ENCODE measurements at regions not wholly inside any gene's neighbourhood (a gene's known extent, or its start where the extent isn't known, plus 50 kb on each side); places are given as distances from the start of the nearest gene placed in this dataset.

DNA sequence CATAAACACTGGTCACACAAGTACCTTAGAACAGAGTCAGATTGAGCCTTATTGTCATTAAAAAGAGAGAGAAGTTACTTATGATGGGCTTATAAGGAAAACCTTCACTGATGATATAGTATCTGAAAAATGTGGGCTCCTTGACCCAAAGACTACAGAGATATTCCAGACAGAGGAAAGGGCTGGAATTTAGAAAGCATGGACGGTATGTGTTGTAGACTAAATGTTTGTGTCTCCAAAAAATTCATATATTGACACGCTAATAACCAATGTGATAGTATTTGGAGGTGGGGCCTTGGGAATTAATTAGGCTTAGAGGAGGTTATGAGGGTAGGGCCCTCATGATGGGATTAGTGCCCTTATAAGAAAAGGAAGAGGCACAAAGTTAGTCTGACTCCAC is 61.0 kb upstream of the DAZL start:
- no peak overlapping the region for H3K27ac Mint-ChIP-seq (ENCODE audit: unreplicated experiment)
- no peak overlapping the region for H3K4me3 Mint-ChIP-seq (ENCODE audit: unreplicated experiment)
- no peak for TF ChIP-seq CTCF (IDR thresholded peaks at IDR 0.05; ENCODE audit: unreplicated experiment)
- no peaks in the 10 kb centered on the region for H3K9me3 Mint-ChIP-seq (ENCODE audit: unreplicated experiment)
- peaks cover 4% of the 10 kb centered on the region for H3K27me3 Mint-ChIP-seq (ENCODE audit: unreplicated experiment)
- peaks cover 5% of the 10 kb centered on the region for H3K36me3 Mint-ChIP-seq (ENCODE audit: low read depth, unreplicated experiment)
- no peak for DNase-seq (ENCODE audit: low spot score)
- peaks cover 10% of the 10 kb centered on the region for H3K4me1 Mint-ChIP-seq (ENCODE audit: unreplicated experiment)

GRCh38 chr3:16667633-16668032 is 62.4 kb upstream of the DAZL start:
- Mint-ChIP-seq H3K4me1 (ENCODE audit: unreplicated experiment) (peaks cover 10% of the 10 kb centered on the region), H3K4me3 (ENCODE audit: unreplicated experiment) (no peak overlapping the region), H3K9me3 (ENCODE audit: unreplicated experiment) (no peaks in the 10 kb centered on the region), H3K36me3 (ENCODE audit: low read depth, unreplicated experiment) (peaks cover 5% of the 10 kb centered on the region), H3K27ac (ENCODE audit: unreplicated experiment) (no peak overlapping the region), H3K27me3 (ENCODE audit: unreplicated experiment) (peaks cover 4% of the 10 kb centered on the region)
- TF ChIP-seq CTCF (IDR thresholded peaks at IDR 0.05; ENCODE audit: unreplicated experiment) = no peak
- DNase-seq (ENCODE audit: low spot score) = no peak

DNA sequence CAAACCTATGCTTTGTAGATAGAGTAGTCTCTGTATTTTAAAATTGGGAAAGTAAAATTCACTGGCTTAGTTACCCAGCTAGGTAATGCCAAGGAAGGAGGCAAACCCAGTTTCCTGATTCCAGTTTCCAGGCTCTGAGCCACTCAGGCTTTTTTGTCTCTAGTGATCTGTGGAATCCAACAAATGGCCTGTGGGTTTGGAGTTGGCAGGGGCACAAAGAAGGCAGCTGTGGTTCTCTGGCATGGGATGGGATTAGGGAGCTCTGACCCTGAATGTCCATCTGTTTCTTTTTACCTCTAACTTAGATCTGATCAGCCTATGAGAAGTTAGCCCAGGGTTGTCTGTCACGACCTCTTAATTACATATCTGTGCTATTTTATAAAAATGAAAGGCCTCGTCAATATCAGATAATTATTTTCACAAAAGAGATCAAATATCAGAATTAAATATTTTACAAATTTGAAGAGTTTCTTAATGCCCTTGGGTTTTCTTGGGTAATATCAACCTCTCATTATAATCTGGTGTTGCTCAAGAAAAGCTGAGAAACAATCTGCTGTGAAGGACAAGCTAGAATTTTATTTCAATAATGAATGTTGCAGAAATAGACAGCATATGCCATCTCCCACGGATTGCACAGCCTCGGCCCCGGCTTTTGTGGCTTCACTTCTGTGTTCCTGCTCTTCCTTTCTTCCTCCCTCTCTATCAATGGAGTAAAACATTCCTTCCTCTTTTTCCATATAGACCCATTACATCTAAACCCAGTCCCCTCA is 63.7 kb upstream of the DAZL start:
- no peak overlapping the region for H3K4me3 Mint-ChIP-seq (ENCODE audit: unreplicated experiment)
- TF ChIP-seq CTCF (IDR thresholded peaks at IDR 0.05; ENCODE audit: unreplicated experiment) = no peak
- no peak overlapping the region for H3K27ac Mint-ChIP-seq (ENCODE audit: unreplicated experiment)
- no peaks in the 10 kb centered on the region for H3K9me3 Mint-ChIP-seq (ENCODE audit: unreplicated experiment)
- H3K36me3 Mint-ChIP-seq (ENCODE audit: low read depth, unreplicated experiment) = peaks cover 5% of the 10 kb centered on the region
- peaks cover 3% of the 10 kb centered on the region for H3K27me3 Mint-ChIP-seq (ENCODE audit: unreplicated experiment)
- DNase-seq (ENCODE audit: low spot score) = no peak
- peaks cover 10% of the 10 kb centered on the region for H3K4me1 Mint-ChIP-seq (ENCODE audit: unreplicated experiment)

DNA sequence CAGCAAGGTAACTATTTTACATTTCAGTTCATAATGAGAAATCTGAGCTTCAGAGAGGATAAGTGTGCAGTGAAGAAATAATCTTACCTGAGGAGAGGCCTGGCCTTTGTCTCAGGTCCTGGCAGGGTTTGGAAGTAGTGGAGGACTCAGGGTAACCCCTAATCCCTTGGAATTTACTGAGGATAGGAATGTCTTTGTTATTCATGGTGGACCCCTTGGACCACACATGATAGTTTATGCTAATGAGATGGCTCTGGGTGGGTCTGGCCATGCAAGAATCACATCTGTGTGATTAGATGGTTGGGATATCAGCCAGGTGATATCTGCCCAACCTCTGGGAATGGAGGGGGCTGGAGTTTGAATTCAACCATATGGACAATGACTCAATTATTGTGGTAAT is 65.0 kb upstream of the DAZL start:
- DNase-seq (ENCODE audit: low spot score) = no peak
- peaks cover 5% of the 10 kb centered on the region for H3K36me3 Mint-ChIP-seq (ENCODE audit: low read depth, unreplicated experiment)
- TF ChIP-seq CTCF (IDR thresholded peaks at IDR 0.05; ENCODE audit: unreplicated experiment) = no peak
- H3K4me1 Mint-ChIP-seq (ENCODE audit: unreplicated experiment) = peaks cover 2% of the 10 kb centered on the region
- no peak overlapping the region for H3K27ac Mint-ChIP-seq (ENCODE audit: unreplicated experiment)
- H3K27me3 Mint-ChIP-seq (ENCODE audit: unreplicated experiment) = peaks cover 3% of the 10 kb centered on the region
- no peaks in the 10 kb centered on the region for H3K9me3 Mint-ChIP-seq (ENCODE audit: unreplicated experiment)
- H3K4me3 Mint-ChIP-seq (ENCODE audit: unreplicated experiment) = no peak overlapping the region

GRCh38 chr3:16671690-16672089 is 66.5 kb upstream of the DAZL start:
- peaks cover 3% of the 10 kb centered on the region for H3K9me3 Mint-ChIP-seq (ENCODE audit: unreplicated experiment)
- TF ChIP-seq CTCF (IDR thresholded peaks at IDR 0.05; ENCODE audit: unreplicated experiment) = no peak
- no peak overlapping the region for H3K27ac Mint-ChIP-seq (ENCODE audit: unreplicated experiment)
- no peaks in the 10 kb centered on the region for H3K36me3 Mint-ChIP-seq (ENCODE audit: low read depth, unreplicated experiment)
- DNase-seq (ENCODE audit: low spot score) = no peak
- peaks cover 3% of the 10 kb centered on the region for H3K27me3 Mint-ChIP-seq (ENCODE audit: unreplicated experiment)
- H3K4me3 Mint-ChIP-seq (ENCODE audit: unreplicated experiment) = no peak overlapping the region
- no peaks in the 10 kb centered on the region for H3K4me1 Mint-ChIP-seq (ENCODE audit: unreplicated experiment)
